ENCODE measurements at regions not wholly inside any gene's neighbourhood (a gene's known extent, or its start where the extent isn't known, plus 50 kb on each side); places are given as distances from the start of the nearest gene placed in this dataset.

GRCh38 chr13:90205911-90206310 is 1141.6 kb upstream of the MIR17HG start:
- no peaks in the 10 kb centered on the region for H3K9me2 ChIP-seq (replicated peaks; ENCODE audit: insufficient read depth)
- DNase-seq (ENCODE audit: low spot score) = no peak
- WGBS (ENCODE audit: low lambda C conversion rate, missing lambda C conversion rate) = 92% methylated on average over 10 of the region's 10 CpGs

GRCh38 chr13:90217275-90217674 is 1130.2 kb upstream of the MIR17HG start:
- H3K9me3 ChIP-seq (ENCODE audit: low read depth) = no peaks in the 10 kb centered on the region
- no peaks in the 10 kb centered on the region for H3K4me1 ChIP-seq (ENCODE audit: insufficient read depth)
- TF ChIP-seq EZH2phosphoT487 (IDR thresholded peaks at IDR 0.05; ENCODE audit: low read depth, severe bottlenecking, unreplicated experiment) (no peak), EZH2 (IDR thresholded peaks at IDR 0.05; ENCODE audit: borderline replicate concordance) (no peak), CTCF (IDR thresholded peaks at IDR 0.05; ENCODE audit: poor library complexity) (no peak)
- no peaks in the 10 kb centered on the region for H3K9me2 ChIP-seq (replicated peaks; ENCODE audit: insufficient read depth)
- H2AFZ ChIP-seq = no peak overlapping the region
- H3K4me2 ChIP-seq = no peak overlapping the region
- no peak overlapping the region for H3K27ac ChIP-seq
- no peaks in the 10 kb centered on the region for H3K36me3 ChIP-seq (replicated peaks; ENCODE audit: insufficient read depth, low read depth)
- H3K27me3 ChIP-seq = no peaks in the 10 kb centered on the region
- DNase-seq (ENCODE audit: low spot score) = no peak
- 97% methylated on average over 1 of the region's 1 CpG for WGBS (ENCODE audit: low lambda C conversion rate, missing lambda C conversion rate)
- H3K79me2 ChIP-seq = no peaks in the 10 kb centered on the region
- no peaks in the 10 kb centered on the region for H4K20me1 ChIP-seq (ENCODE audit: insufficient read depth, poor library complexity, severe bottlenecking)
- no peak overlapping the region for H3K4me3 ChIP-seq

More at GRCh38 chr13:90205911-90206310, 1141.6 kb upstream of the MIR17HG start:
- H3K36me3 ChIP-seq (replicated peaks; ENCODE audit: insufficient read depth, low read depth) = no peaks in the 10 kb centered on the region
- TF ChIP-seq CTCF (IDR thresholded peaks at IDR 0.05; ENCODE audit: poor library complexity) (no peak), EZH2phosphoT487 (IDR thresholded peaks at IDR 0.05; ENCODE audit: low read depth, severe bottlenecking, unreplicated experiment) (no peak), EZH2 (IDR thresholded peaks at IDR 0.05; ENCODE audit: borderline replicate concordance) (no peak)
- no peak overlapping the region for H3K4me3 ChIP-seq
- no peak overlapping the region for H2AFZ ChIP-seq
- H3K9me3 ChIP-seq (ENCODE audit: low read depth) = no peaks in the 10 kb centered on the region
- H3K4me1 ChIP-seq (ENCODE audit: insufficient read depth) = no peaks in the 10 kb centered on the region
- H3K4me2 ChIP-seq = no peak overlapping the region
- H3K27me3 ChIP-seq = no peaks in the 10 kb centered on the region
- H4K20me1 ChIP-seq (ENCODE audit: insufficient read depth, poor library complexity, severe bottlenecking) = no peaks in the 10 kb centered on the region
- H3K79me2 ChIP-seq = no peaks in the 10 kb centered on the region
- no peak overlapping the region for H3K27ac ChIP-seq

- Histone ChIP-seq H3K9me2 (replicated peaks; ENCODE audit: insufficient read depth) (no peaks in the 10 kb centered on the region), H3K27me3 (no peaks in the 10 kb centered on the region), H3K4me1 (ENCODE audit: insufficient read depth) (no peaks in the 10 kb centered on the region), H3K79me2 (no peaks in the 10 kb centered on the region), H3K4me3 (no peak overlapping the region), H3K27ac (no peak overlapping the region), H2AFZ (no peak overlapping the region), H3K36me3 (replicated peaks; ENCODE audit: insufficient read depth, low read depth) (no peaks in the 10 kb centered on the region), H3K9me3 (ENCODE audit: low read depth) (no peaks in the 10 kb centered on the region), H4K20me1 (ENCODE audit: insufficient read depth, poor library complexity, severe bottlenecking) (no peaks in the 10 kb centered on the region), H3K4me2 (no peak overlapping the region)
- 98% methylated on average over 2 of the region's 3 CpGs for WGBS (ENCODE audit: low lambda C conversion rate, missing lambda C conversion rate)
- DNase-seq (ENCODE audit: low spot score) = no peak
- TF ChIP-seq EZH2phosphoT487 (IDR thresholded peaks at IDR 0.05; ENCODE audit: low read depth, severe bottlenecking, unreplicated experiment) (no peak), CTCF (IDR thresholded peaks at IDR 0.05; ENCODE audit: poor library complexity) (no peak), EZH2 (IDR thresholded peaks at IDR 0.05; ENCODE audit: borderline replicate concordance) (no peak)
These were observed 1124.7 kb upstream of the MIR17HG start for GRCh38 chr13:90222758-90223157.

- Histone ChIP-seq H3K4me1 (ENCODE audit: insufficient read depth) (no peaks in the 10 kb centered on the region), H2AFZ (no peak overlapping the region), H3K79me2 (no peaks in the 10 kb centered on the region), H3K4me2 (no peak overlapping the region), H3K9me3 (ENCODE audit: low read depth) (no peaks in the 10 kb centered on the region), H3K4me3 (no peak overlapping the region), H4K20me1 (ENCODE audit: insufficient read depth, poor library complexity, severe bottlenecking) (no peaks in the 10 kb centered on the region), H3K27ac (no peak overlapping the region), H3K27me3 (no peaks in the 10 kb centered on the region), H3K36me3 (replicated peaks; ENCODE audit: insufficient read depth, low read depth) (no peaks in the 10 kb centered on the region), H3K9me2 (replicated peaks; ENCODE audit: insufficient read depth) (no peaks in the 10 kb centered on the region)
- 97% methylated on average over 17 of the region's 17 CpGs for WGBS (ENCODE audit: low lambda C conversion rate, missing lambda C conversion rate)
- DNase-seq (ENCODE audit: low spot score) = no peak
- no peak for TF ChIP-seq EZH2 (IDR thresholded peaks at IDR 0.05; ENCODE audit: borderline replicate concordance)
- no peak for TF ChIP-seq CTCF (IDR thresholded peaks at IDR 0.05; ENCODE audit: poor library complexity)
These were observed 1117.2 kb upstream of the MIR17HG start for GRCh38 chr13:90230311-90230710.
